ENCODE measurements at regions not wholly inside any gene's neighbourhood (a gene's known extent, or its start where the extent isn't known, plus 50 kb on each side); places are given as distances from the start of the nearest gene placed in this dataset.
"Not testable (repeated sequence)": the region's sequence is repeated elsewhere in the genome, so short reads cannot be mapped to it uniquely, and the experiment has no call there.

- DNase-seq (ENCODE audit: low spot score) = no peak
- in situ Hi-C loops (cut with HindIII; ENCODE audit: low sequenced_read_pairs) = no loop called here
Observed at GRCh38 chr2:102871707-102872106, 109.9 kb downstream of the TMEM182 start.

DNA sequence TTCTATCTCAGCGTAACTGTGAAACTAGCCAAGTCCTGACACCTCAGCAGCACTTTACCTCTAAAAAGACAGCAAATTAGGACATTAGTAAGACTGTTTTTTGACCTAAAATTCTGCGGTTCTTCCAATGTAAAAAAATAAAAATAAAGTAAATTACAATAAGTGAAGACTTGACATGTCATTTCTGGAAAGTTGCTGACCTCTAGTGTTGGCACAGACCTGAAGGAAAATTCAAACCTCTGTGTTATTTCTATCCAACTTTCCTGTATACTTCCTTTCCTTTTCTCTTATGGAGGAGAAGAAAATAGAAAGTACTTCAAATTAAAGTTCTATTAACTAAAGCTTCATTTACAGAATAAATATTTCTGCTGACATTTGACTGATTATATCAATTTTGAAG, 110.6 kb downstream of the TMEM182 start:
- in situ Hi-C loops (cut with HindIII; ENCODE audit: low sequenced_read_pairs) = no loop called here
- DNase-seq (ENCODE audit: low spot score) = peak; percentile 17

- in situ Hi-C loops (cut with HindIII; ENCODE audit: low sequenced_read_pairs); DNase-seq (ENCODE audit: low spot score): not testable (repeated sequence)
Observed at GRCh38 chr2:102879513-102879912, 117.7 kb downstream of the TMEM182 start.

DNA sequence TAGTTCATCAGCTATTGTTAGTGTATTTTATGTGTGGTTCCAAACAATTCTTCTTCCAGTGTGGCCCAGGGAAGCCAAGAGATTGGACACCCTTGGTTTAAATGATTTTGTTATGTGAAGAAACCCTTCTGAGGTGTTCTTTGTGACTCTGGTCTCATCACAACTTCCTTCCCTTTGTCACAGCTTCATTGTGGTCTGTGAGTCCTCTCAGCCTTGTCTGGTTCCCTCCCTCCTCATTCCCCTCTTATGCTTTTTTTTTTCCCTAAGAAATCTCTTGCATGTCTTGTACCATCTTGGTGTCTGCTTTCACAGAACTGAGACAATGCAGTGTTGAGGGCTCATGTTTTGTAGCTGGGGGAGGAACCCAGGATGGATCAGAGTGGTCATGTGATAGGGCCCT, 118.9 kb downstream of the TMEM182 start:
- in situ Hi-C loops (cut with HindIII; ENCODE audit: low sequenced_read_pairs) = no loop called here
- DNase-seq (ENCODE audit: low spot score) = no peak

DNA sequence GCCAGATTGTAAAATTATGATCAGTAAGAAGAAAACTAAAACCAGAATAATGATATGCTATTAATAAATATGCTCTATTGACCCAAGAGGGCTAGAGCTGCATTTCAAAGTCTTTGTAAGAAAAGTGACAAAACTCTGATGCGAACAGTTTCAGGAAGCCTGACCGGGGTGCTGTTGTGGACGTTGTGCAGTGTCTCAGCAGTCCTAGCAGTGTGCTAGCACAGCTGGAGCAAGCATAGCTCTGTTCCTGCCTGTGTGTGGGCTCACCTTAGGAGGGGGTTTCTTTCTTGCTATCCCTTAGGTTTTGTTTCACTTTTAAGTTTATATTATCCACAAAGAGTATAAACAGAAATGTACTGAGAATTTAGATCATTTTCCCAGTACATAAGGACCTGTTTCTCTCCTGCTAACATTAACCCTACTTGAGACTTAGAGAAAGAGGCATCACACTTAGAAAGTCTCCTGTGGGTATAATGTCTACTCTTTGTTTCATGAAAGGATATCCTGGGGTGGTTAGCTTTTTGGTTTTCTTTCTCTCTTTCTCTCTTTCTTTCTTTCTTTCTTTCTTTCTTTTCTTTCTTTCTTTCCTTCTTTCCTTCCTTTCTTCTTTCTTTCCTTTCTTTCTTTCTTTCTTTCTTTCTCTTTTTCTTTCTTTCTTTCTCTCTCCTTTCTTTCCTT, 124.5 kb downstream of the TMEM182 start:
- in situ Hi-C loops (cut with HindIII; ENCODE audit: low sequenced_read_pairs) = no loop called here
- DNase-seq (ENCODE audit: low spot score) = no peak

DNA sequence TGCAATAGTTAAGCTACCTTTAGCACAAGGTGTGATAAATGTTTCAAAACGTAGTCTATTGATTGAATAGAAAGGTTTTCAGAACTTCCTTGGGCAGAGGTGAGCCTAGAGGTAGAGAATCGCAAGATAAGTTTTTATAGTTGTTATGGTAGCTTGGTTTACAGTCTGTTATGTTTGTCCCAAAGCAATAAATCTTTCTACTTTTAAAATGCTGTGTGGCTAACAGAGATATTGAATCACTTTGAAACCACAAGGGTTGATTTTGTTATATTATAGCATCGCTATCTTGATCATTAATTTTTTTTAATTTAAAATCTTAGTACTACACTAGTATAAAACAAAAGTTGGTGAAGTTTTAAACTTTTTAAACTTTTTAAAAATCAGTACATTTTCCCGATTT, 126.7 kb downstream of the TMEM182 start:
- in situ Hi-C loops (cut with HindIII; ENCODE audit: low sequenced_read_pairs) = no loop called here
- no peak for DNase-seq (ENCODE audit: low spot score)

- DNase-seq (ENCODE audit: low spot score) = no peak
- in situ Hi-C loops (cut with HindIII; ENCODE audit: low sequenced_read_pairs) = no loop called here
Observed at GRCh38 chr2:102891296-102891695, 129.5 kb downstream of the TMEM182 start.

DNA sequence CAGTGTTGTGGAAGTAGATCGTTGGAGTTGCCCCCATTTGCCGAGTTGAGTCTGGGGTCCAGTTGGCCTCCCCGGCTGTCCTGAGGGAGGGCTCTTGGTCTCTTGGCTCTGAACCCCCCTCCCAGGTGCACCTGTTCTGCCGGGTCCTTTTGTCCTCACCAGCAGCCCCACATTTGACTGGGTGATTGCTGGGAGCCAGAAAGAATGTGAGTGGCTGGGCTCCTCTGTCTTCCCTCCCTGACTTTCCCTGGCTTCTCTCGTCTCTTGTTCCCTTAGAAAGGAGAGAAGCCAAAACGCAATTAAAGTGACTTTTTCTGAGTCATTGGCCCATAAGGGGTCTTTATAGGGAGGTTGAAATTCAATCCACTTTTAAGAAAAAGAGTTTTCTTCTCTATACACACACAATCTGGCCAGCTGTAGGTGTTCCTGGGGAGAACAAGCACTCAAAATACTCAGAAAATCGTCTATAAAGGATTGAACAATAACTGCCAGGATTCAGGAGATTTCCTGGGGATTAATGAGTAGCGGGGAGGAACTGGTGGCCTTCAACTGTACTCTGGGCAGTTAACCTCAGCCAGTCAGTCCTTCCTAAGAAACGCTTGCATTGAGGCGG, 131.0 kb downstream of the TMEM182 start:
- in situ Hi-C loops (cut with HindIII; ENCODE audit: low sequenced_read_pairs) = no loop called here
- DNase-seq (ENCODE audit: low spot score) = no peak

DNA sequence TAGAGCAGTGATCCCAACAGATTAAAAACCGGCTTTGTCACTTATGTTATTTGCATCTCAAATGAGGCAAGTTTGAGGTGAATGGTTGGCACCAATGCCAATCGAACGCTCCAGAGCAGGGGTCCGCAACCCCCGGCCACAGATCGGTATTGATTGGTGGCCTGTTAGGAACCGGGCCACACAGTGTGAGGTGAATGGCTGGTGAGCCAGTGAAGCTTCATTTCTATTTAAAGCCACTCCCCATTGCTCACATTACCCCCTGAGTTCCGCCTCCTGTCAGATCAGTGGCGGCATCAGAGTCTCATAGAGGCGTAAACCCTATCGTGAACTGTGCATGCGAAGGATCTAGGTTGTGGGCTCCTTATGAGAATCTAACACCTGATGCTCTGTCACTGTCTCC, 132.0 kb downstream of the TMEM182 start:
- in situ Hi-C loops (cut with HindIII; ENCODE audit: low sequenced_read_pairs) = no loop called here
- DNase-seq (ENCODE audit: low spot score) = no peak

- no peak for DNase-seq (ENCODE audit: low spot score)
- in situ Hi-C loops (cut with HindIII; ENCODE audit: low sequenced_read_pairs) = no loop called here
Observed at GRCh38 chr2:102895376-102895775, 133.5 kb downstream of the TMEM182 start.

GRCh38 chr2:102909240-102909639, 147.4 kb downstream of the TMEM182 start:
- DNase-seq (ENCODE audit: low spot score); in situ Hi-C loops (cut with HindIII; ENCODE audit: low sequenced_read_pairs): not testable (repeated sequence)

DNA sequence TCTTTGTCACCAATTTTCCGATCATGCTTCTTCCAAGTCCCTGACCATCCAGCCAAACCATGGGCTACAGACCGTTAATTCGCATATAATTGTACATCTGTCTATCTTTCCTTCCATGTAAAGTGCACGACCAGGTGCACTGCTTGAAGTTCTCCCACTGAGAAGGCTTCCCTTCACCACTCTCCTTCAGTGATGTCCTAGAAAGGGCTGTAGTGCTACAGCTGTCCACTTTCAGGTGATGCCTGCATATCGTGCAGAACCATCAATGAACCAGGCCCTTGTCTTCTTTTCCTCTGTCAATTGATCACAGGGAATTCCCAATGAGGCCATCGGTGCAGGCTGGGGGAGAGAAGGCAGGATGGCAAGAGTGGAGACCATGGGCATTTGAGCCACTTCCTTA, 148.9 kb downstream of the TMEM182 start:
- DNase-seq (ENCODE audit: low spot score) = no peak
- in situ Hi-C loops (cut with HindIII; ENCODE audit: low sequenced_read_pairs) = no loop called here

GRCh38 chr2:102915128-102915527, 153.3 kb downstream of the TMEM182 start:
- no peak for DNase-seq (ENCODE audit: low spot score)
- in situ Hi-C loops (cut with HindIII; ENCODE audit: low sequenced_read_pairs) = no loop called here

- in situ Hi-C loops (cut with HindIII; ENCODE audit: low sequenced_read_pairs) = no loop called here
- DNase-seq (ENCODE audit: low spot score) = no peak
Observed at GRCh38 chr2:102922321-102922720, 160.5 kb downstream of the TMEM182 start.

DNA sequence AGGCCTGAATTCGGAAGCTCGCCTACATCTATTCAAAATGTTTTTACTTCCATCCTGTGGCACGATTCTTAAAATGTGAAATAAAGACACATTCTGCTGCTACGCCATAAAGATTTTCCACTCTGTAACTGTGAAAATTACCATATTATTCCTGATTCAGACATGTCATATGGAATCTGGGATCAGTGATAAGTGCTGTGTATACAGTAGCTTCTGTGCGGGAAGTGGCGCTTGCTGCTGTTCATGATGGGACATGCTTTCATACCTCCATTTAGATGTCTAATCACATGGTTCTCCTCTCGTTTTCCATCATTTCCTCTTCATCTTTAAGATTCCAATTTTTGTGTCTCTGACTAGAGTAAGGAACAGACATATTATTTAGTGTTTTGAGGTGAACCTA, 163.2 kb downstream of the TMEM182 start:
- in situ Hi-C loops (cut with HindIII; ENCODE audit: low sequenced_read_pairs) = no loop called here
- no peak for DNase-seq (ENCODE audit: low spot score)

DNA sequence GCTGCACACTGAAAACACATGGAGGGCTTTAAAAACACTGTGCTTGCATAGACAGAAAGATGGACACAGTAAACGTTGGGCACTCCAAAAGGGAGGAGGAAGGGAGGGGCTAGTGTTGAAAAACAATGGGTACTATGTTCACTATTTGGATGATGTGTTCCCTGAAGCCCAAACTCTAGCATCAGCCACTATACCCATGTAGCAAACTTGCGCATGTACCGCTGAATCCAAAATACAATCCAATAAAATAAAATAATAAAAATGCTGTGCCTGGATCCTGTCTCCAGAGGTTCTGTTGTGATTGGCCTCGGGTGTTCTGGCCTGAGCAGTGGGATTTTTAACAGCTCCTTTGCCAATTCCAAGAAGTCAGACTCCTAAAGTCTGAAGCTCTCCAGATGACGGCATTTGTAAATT, 166.0 kb downstream of the TMEM182 start:
- DNase-seq (ENCODE audit: low spot score) = no peak
- in situ Hi-C loops (cut with HindIII; ENCODE audit: low sequenced_read_pairs) = no loop called here

GRCh38 chr2:102929721-102930120, 167.9 kb downstream of the TMEM182 start:
- in situ Hi-C loops (cut with HindIII; ENCODE audit: low sequenced_read_pairs) = no loop called here
- DNase-seq (ENCODE audit: low spot score) = no peak

DNA sequence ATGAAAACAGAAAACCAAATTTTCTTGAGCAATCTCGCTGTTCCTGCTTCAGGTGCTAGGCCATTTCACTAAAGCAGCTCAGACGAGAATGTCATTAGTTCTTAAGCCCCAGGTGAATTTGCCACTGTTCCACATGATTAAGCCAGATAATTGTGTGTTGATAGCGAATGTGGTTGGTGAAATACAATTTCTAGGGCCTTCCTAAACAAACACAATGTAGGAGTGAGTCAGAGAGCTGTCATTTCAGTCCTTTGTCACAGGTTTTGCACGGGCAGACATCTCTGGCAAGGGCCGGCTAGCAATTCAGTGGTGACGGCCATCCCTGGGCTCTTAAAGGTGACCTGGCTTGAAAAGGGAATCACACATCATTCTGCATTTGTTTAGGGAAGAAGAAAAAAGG, 170.7 kb downstream of the TMEM182 start:
- DNase-seq (ENCODE audit: low spot score) = no peak
- in situ Hi-C loops (cut with HindIII; ENCODE audit: low sequenced_read_pairs) = no loop called here

- in situ Hi-C loops (cut with HindIII; ENCODE audit: low sequenced_read_pairs) = no loop called here
- no peak for DNase-seq (ENCODE audit: low spot score)
Observed at GRCh38 chr2:102939207-102939606, 177.4 kb downstream of the TMEM182 start.

- in situ Hi-C loops (cut with HindIII; ENCODE audit: low sequenced_read_pairs) = no loop called here
- DNase-seq (ENCODE audit: low spot score) = peak; percentile 59
Observed at GRCh38 chr2:102940684-102941083, 178.9 kb downstream of the TMEM182 start.

GRCh38 chr2:102942107-102942506, 180.3 kb downstream of the TMEM182 start:
- in situ Hi-C loops (cut with HindIII; ENCODE audit: low sequenced_read_pairs) = no loop called here
- no peak for DNase-seq (ENCODE audit: low spot score)
